Duodenal mucosa (tissue), 2 donors: ENCODE measurements at regions not wholly inside any gene's neighbourhood (a gene's known extent, or its start where the extent isn't known, plus 50 kb on each side); places are given as distances from the start of the nearest gene placed in this dataset.

Experiments used
- H3K27ac ChIP-seq: one replicate; pipeline ENCODE4 v1.7.0; 2013; ENCODE audit warnings: low read depth, low read length
- H3K27me3 ChIP-seq, 2 donors: one replicate each; pipeline ENCODE4 v1.7.0; 2013; ENCODE audit warnings: low read length in 2 of 2, control low read depth in 1 of 2; ENCODE audit not compliant: insufficient read depth in 2 of 2, control insufficient read depth in 1 of 2
- H3K36me3 ChIP-seq, 2 donors: one replicate each; pipeline ENCODE4 v1.7.0; 2013; ENCODE audit warnings: low read length in 2 of 2, control low read depth in 1 of 2; ENCODE audit not compliant: insufficient read depth in 2 of 2, control insufficient read depth in 1 of 2
- H3K4me1 ChIP-seq, 2 donors: one replicate each; pipeline ENCODE4 v1.7.0; 2013; ENCODE audit warnings: low read length in 2 of 2, control low read depth in 1 of 2; ENCODE audit not compliant: insufficient read depth in 2 of 2, control insufficient read depth in 1 of 2
- H3K4me3 ChIP-seq, 2 donors: one replicate each; pipeline ENCODE4 v1.7.0; 2013; ENCODE audit warnings: low read length in 2 of 2, low read depth in 1 of 2
- H3K9ac ChIP-seq, 2 donors: one replicate each; pipeline ENCODE4 v1.7.0; 2013; ENCODE audit warnings: low read length in 2 of 2, low read depth in 1 of 2
- H3K9me3 ChIP-seq, 2 donors: one replicate each; pipeline ENCODE4 v1.7.0; 2013; ENCODE audit warnings: low read length in 2 of 2, control low read depth in 1 of 2; ENCODE audit not compliant: control insufficient read depth in 1 of 2

DNA sequence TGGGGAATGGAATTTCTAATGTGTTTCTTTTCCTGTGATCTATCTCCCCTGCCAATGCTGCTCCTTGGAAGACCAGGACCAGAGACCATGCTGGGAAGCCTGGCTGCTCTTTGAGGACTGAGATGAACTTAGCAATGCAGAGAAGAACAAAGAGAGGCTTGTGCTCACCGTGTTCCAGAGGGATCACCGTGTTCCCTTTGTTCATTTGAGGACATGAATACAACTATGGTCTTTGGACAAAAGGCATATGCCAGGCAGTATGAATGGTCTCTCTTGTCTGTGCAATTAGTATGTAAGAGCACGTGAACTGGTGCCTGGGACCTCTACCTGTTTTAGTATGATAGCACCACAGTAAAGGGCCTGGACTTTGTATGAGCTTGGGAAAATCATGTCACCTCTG, 139.9 kb downstream of the TDRD15 start:
- Histone ChIP-seq H3K27ac (no peak overlapping the region), H3K9ac (no peak overlapping the region), H3K4me1 (peaks cover 0 to under 1% of the 10 kb centered on the region in 2 donors), H3K27me3 (no peaks in the 10 kb centered on the region), H3K36me3 (no peaks in the 10 kb centered on the region), H3K4me3 (no peak overlapping the region), H3K9me3 (no peaks in the 10 kb centered on the region)

DNA sequence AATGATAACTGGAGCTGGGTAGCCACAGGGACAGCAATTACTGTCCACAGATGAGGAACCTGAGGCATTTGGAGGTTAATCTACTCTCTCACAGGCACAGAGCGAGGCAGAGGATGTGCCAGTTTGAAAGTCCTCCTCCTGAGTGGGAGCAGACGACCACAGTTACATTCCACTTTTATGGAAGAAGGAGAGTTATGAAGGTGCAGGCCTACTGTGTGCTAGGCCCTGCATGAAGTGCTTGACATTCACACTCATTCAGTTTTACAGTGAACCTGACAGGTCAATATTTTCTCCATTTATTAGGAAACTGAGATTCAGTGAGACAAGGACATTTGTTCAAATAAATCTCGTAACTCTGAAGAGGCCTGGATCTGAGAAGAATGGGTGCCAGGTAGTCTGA, 142.0 kb downstream of the TDRD15 start:
- H3K9me3 ChIP-seq, result no peaks in the 10 kb centered on the region
- H3K27me3 ChIP-seq, result no peaks in the 10 kb centered on the region
- no peak overlapping the region for H3K27ac ChIP-seq
- H3K4me1 ChIP-seq, result peaks cover 12% of the 10 kb centered on the region in 2 donors
- no peak overlapping the region for H3K4me3 ChIP-seq
- no peaks in the 10 kb centered on the region for H3K36me3 ChIP-seq
- H3K9ac ChIP-seq, result no peak overlapping the region

DNA sequence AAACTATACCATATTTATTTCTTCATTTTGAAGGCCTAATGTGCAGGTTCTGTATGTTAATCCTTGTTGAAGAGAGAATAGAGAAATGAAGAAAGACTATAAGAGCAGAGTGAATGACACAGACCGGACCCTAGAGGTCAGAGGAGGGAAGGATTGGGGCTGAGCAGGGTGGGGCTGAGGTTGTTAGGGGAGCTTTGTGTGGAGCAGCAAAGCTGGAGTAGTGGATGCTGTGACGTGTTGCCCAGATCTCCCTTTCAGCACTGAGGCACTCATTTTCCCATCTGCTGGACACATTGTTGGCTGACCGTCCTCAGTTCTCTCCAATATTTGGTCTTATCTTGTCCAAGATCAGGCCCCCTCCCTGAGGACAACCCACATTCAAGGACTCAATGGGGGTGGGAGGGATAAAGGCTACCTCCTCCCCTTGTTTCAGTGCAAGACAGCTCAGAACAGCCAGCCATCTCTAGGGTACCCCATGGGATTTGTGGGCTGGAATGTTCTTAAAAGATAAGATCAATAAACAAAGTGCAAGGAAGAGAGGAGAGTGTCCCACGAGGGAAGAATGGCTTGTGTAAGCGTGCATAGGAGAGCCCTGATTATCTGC, 143.6 kb downstream of the TDRD15 start:
- Histone ChIP-seq H3K27me3 (no peaks in the 10 kb centered on the region), H3K9me3 (no peaks in the 10 kb centered on the region), H3K4me1 (peaks cover 12% of the 10 kb centered on the region in 2 donors), H3K36me3 (no peaks in the 10 kb centered on the region), H3K27ac (no peak overlapping the region), H3K9ac (no peak overlapping the region), H3K4me3 (no peak overlapping the region)

DNA sequence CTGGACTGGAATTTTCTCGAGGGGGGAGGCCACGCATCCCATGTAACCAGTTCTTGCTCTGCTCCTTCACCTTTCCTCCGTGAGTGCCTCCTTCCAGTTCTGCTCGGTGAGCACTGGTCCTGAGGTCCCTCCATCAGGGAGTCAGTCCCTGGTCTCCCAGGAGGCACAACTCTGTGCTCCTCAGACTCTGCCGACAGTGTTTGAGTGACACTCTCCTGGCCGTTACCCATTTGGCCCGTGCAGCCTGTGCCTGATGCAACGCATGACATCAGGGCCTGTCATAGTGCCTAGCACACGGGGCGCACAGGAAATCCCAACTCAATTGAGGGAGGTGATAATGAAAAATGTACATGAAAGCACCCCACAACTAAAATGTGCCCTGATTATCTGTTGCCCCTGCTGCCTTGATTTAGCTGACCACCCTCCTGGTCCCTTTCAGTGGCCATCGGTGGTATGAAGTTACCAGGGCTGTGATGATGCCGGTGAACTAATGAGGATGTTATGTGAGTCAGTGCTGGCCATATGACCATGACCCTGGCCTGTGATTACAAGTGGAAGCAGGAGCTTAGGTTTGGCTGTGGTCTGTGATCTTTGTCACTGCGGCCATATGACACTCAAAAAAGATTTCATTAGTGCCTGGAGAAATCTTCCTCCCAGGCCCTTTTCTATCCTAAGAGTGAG, 144.6 kb downstream of the TDRD15 start:
- Histone ChIP-seq H3K36me3 (no peaks in the 10 kb centered on the region), H3K4me3 (no peak overlapping the region), H3K9ac (no peak overlapping the region), H3K27me3 (no peaks in the 10 kb centered on the region), H3K27ac (no peak overlapping the region), H3K4me1 (peaks cover 12% of the 10 kb centered on the region in 2 donors), H3K9me3 (no peaks in the 10 kb centered on the region)

DNA sequence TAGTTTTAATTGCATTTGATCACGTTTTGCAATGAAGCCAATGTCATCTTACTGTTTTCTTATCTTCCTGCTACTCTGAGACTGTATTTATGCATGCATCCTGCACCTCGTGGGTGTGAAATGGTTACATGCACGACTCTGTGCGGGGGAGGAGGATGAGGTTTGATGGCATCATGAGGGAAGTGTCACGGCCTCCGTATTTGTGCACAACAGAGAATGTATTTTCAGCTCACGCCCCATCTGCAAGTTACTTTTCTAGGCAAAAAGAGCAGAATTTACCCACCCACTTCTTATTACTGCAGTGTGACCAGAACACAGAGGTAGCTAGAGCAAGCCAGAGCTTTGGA, 145.1 kb downstream of the TDRD15 start:
- H3K27ac ChIP-seq, result no peak overlapping the region
- no peaks in the 10 kb centered on the region for H3K9me3 ChIP-seq
- H3K4me3 ChIP-seq, result no peak overlapping the region
- H3K9ac ChIP-seq, result no peak overlapping the region
- no peaks in the 10 kb centered on the region for H3K27me3 ChIP-seq
- no peaks in the 10 kb centered on the region for H3K36me3 ChIP-seq
- H3K4me1 ChIP-seq, result peaks cover 12% of the 10 kb centered on the region in 2 donors

DNA sequence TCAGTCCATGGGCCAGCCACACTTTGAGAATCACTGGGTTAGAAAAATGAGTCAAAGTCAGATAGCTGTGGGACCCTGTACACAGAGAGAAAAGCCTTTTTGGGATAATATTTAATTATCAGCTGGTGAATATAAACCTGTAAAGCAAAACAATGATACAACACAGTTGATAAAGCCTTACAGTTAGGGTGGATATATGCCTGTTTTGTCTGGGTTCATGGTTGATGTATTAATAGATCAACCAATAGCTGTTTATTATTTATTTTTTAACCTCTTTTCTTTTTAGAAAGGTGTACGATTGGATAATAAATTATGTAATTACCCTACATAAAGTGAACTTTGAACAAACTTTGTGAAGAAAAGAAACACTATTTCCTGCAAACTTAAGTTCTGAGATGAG, 145.6 kb downstream of the TDRD15 start:
- no peaks in the 10 kb centered on the region for H3K36me3 ChIP-seq
- H3K27me3 ChIP-seq, result no peaks in the 10 kb centered on the region
- no peaks in the 10 kb centered on the region for H3K9me3 ChIP-seq
- peaks cover 12% of the 10 kb centered on the region in 2 donors for H3K4me1 ChIP-seq
- no peak overlapping the region for H3K4me3 ChIP-seq
- H3K27ac ChIP-seq, result no peak overlapping the region
- H3K9ac ChIP-seq, result no peak overlapping the region

DNA sequence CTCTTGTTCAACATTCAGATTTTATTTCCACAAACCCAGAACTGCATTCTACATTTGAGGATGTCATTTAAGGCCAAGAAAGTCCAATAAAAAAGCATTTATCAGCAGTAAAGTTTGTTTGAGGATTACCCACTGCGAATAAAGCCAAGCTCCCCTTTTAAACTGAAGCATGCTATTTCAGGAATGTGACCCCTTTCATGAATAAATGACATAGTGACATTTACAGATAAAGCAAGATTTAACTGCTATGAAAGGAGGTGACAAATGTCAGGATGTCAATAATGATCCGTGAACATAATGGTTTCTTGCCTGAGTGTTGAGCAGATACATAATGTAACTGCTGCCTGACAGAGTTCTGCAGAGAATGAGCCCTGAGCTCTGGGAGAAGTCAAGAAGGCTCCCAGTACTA, 146.3 kb downstream of the TDRD15 start:
- Histone ChIP-seq H3K27me3 (no peaks in the 10 kb centered on the region), H3K4me1 (peaks cover 12% of the 10 kb centered on the region in 2 donors), H3K9ac (no peak overlapping the region), H3K36me3 (no peaks in the 10 kb centered on the region), H3K9me3 (no peaks in the 10 kb centered on the region), H3K4me3 (no peak overlapping the region), H3K27ac (no peak overlapping the region)

DNA sequence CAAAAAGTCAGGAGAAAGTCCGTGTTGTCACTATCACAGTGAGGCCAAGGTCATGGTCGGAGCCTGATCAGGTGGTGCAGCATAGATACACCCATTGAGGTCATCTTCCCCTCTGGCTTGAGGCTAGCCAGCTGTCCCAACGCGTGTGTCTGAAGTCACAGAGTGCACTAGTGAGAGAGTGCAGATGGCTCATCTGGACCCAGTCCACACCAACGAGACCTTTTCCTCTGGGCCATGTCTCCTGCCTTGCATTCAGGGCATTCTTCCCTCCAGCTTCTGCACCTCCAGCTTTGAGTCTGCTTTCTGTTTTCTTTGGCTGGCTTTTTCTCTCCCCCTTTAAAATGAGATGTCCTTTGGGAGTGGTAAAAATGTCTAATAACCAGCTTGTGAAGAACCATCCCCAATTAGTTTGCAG, 146.9 kb downstream of the TDRD15 start:
- Histone ChIP-seq H3K9ac (no peak overlapping the region), H3K4me3 (no peak overlapping the region), H3K27me3 (no peaks in the 10 kb centered on the region), H3K36me3 (no peaks in the 10 kb centered on the region), H3K9me3 (no peaks in the 10 kb centered on the region), H3K4me1 (peaks cover 12% of the 10 kb centered on the region in 2 donors), H3K27ac (no peak overlapping the region)

DNA sequence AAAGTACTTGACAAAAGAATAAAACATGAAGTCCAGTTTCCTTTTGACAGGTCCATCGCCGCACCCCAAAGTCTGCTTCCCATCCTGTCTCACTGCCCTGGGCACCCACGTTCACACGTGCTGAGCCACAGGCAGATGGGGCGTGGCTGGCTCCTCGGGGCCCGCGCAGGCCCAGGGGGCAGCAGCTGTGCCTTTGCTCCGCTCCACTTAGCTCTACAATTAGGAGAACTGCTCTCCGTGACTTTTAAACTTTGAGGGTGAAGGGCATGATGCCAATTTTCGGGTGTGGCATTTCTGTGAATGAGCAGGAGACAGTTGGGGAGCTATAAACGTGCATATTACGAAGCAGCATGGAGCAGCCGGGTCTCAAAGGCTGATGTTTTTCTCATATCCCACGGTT, 152.4 kb downstream of the TDRD15 start:
- Histone ChIP-seq H3K27me3 (no peaks in the 10 kb centered on the region), H3K9me3 (no peaks in the 10 kb centered on the region), H3K9ac (no peak overlapping the region), H3K36me3 (no peaks in the 10 kb centered on the region), H3K4me3 (no peak overlapping the region), H3K27ac (no peak overlapping the region), H3K4me1 (peaks cover 6% of the 10 kb centered on the region in 2 donors)

DNA sequence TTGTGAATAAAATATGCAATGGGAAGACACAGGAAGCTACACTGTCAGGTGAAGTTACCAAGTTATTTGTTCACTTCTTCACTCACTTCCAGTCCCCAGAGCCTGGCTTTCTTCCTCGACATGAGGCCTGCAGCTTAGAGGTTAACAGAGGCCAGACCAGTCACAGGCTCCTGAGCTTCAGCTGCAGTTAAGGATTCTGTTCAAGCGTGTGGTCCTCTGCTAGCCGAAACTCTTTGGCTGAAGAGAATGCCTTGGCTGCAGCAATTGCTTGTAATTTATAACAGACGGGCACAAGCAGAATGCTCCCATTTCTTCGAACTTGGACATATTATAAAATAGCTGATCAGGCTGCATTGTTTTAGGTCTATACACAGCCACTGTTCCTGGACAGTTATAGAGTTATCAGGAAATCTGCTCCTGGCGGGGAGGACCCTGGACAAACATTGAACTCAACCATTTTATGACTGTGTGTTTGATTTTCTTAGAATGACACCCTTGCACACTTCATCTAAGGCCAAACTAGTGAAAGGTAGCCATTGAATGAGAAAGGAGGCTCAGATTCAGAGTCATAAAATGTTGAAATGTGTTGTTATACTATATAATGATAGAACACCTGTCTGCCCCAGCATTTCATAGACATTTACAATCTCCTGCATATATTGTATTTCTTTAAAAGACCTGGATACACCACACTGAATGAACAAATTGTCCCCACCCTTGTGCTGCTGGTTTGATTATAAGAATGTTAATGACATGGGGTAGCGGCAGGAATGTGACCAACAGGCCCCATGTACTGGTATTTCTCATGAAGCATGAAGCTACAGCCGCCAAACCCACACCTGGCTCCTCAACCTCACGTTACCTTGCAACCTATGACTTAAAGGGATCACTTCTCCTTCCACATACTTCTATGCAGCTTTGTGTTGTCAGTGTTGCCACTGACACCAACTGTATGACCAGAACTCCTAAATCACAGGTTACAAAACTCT, 153.6 kb downstream of the TDRD15 start:
- no peak overlapping the region for H3K4me3 ChIP-seq
- H3K36me3 ChIP-seq, result no peaks in the 10 kb centered on the region
- H3K4me1 ChIP-seq, result peaks cover 6% of the 10 kb centered on the region in 2 donors
- H3K27ac ChIP-seq, result no peak overlapping the region
- H3K27me3 ChIP-seq, result no peaks in the 10 kb centered on the region
- no peaks in the 10 kb centered on the region for H3K9me3 ChIP-seq
- H3K9ac ChIP-seq, result no peak overlapping the region
